Caco-2 (cell line): ENCODE measurements at regions not wholly inside any gene's neighbourhood (a gene's known extent, or its start where the extent isn't known, plus 50 kb on each side); places are given as distances from the start of the nearest gene placed in this dataset.

ENCODE experiments used
- BruUV-seq: library from RNA; stranded (reverse); fragments of 400-500 nt; replicated peaks from 2 replicates; lab custom pipeline; 2021; lab: Mats Ljungman, UMichigan
- CTCF ChIA-PET: fragments of 300-600 bp; sonication (Branson Sonifier 250); formaldehyde crosslinking; loops from one replicate; lab custom pipeline; 2022; ENCODE audit warnings: antibody characterized with exemption; lab: Charles Lee
- POLR2A ChIA-PET: fragments of 300-600 bp; sonication (Branson Sonifier 250); formaldehyde crosslinking; loops from one replicate; lab custom pipeline; 2022; ENCODE audit warnings: antibody characterized with exemption; lab: Charles Lee
- DNase-seq, 2 experiments: peaks; one replicate each; pipeline versions ENCODE4 v3.0.0 to v3.0.0-alpha.2; 2020 to 2022
- H3K27me3 ChIP-seq: replicated peaks from 2 replicates; pipeline ENCODE4 v1.6.0; 2011; ENCODE audit warnings: low read length; ENCODE audit not compliant: control insufficient read depth, insufficient read depth
- H3K36me3 ChIP-seq: 2 replicates; pipeline ENCODE4 v1.5.1; 2011; ENCODE audit warnings: low read length; ENCODE audit not compliant: control insufficient read depth, insufficient read depth
- H3K4me1 ChIP-seq: fragments of 250-450 bp; sonication (Bioruptor Pico); 2 replicates; pipeline ENCODE4 v1.5.1; 2020; ENCODE audit warnings: mild to moderate bottlenecking
- H3K4me3 ChIP-seq: 2 replicates; pipeline ENCODE4 v1.5.1; 2011; ENCODE audit warnings: low read depth, mild to moderate bottlenecking, control low read depth, low read length
- H3K9me3 ChIP-seq: fragments of 250-450 bp; sonication (Bioruptor Pico); 2 replicates; pipeline ENCODE4 v1.5.1; 2020; ENCODE audit warnings: mild to moderate bottlenecking, moderate library complexity
- H3K27ac Mint-ChIP-seq: one replicate; pipeline ENCODE4 v1.8.0; 2022; ENCODE audit warnings: mixed read lengths; ENCODE audit not compliant: unreplicated experiment
- H3K27me3 Mint-ChIP-seq: one replicate; pipeline ENCODE4 v1.8.0; 2022; ENCODE audit warnings: mixed read lengths; ENCODE audit not compliant: insufficient read depth, unreplicated experiment
- H3K36me3 Mint-ChIP-seq: one replicate; pipeline ENCODE4 v1.8.0; 2022; ENCODE audit warnings: mild to moderate bottlenecking, mixed read lengths; ENCODE audit not compliant: insufficient read depth, unreplicated experiment
- H3K4me1 Mint-ChIP-seq: one replicate; pipeline ENCODE4 v1.8.0; 2022; ENCODE audit warnings: low read depth, mixed read lengths; ENCODE audit not compliant: unreplicated experiment
- H3K4me3 Mint-ChIP-seq: one replicate; pipeline ENCODE4 v1.8.0; 2022; ENCODE audit warnings: mild to moderate bottlenecking, moderate library complexity, mixed read lengths; ENCODE audit not compliant: unreplicated experiment
- H3K9me3 Mint-ChIP-seq: one replicate; pipeline ENCODE4 v1.8.0; 2022; ENCODE audit warnings: mixed read lengths; ENCODE audit not compliant: unreplicated experiment
- intact Hi-C: fragments of 100-400 bp; cut with micrococcal nuclease; formaldehyde crosslinking; loops from one replicate; pipeline ENCODE4 v1.10.0; 2022; ENCODE audit not compliant: unreplicated experiment
- TF ChIP-seq, protein P1 (sequence below), 2 experiments: fragments of 200-600 bp in 1 of 2; IDR thresholded peaks; 1 replicate in 1 of 2; 2 replicates in 1 of 2; pipeline versions ENCODE4 v1.5.1 to v1.8.0; 2011 to 2022; ENCODE audit warnings: antibody characterized with exemption in 1 of 2, control low read depth in 1 of 2, inconsistent platforms in 1 of 2, low read depth in 1 of 2, low read length in 1 of 2, mild to moderate bottlenecking in 1 of 2, moderate library complexity in 1 of 2; ENCODE audit not compliant: insufficient read depth in 1 of 2, severe bottlenecking in 1 of 2, unreplicated experiment in 1 of 2

DNA sequence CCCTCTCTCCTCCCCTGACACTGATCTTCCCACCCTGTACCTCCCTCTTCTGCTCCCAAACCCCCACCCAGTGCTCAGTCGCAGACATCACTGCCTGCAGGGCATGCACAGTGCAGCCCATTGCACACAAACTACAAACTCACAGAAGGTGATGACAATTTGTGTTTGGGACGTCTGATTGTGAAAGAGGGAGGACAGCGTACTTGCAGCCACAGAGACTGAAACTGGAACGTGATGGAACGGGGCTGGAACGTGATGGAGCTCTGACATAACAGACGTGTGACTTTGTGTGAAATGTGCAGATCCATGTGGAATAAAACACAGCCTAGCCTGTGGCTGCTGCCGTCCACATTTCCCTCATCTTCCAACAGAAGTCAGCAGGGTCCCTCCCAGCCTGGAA, 57.3 kb upstream of the CEACAM8 start:
- intact Hi-C loops = no loop called here
- no peak overlapping the region for H3K4me3 ChIP-seq
- Mint-ChIP-seq H3K9me3 (no peaks in the 10 kb centered on the region), H3K4me3 (no peak overlapping the region), H3K4me1 (no peaks in the 10 kb centered on the region), H3K36me3 (no peaks in the 10 kb centered on the region), H3K27ac (no peak overlapping the region), H3K27me3 (peaks cover 8% of the 10 kb centered on the region)
- TF ChIP-seq, protein P1, sequence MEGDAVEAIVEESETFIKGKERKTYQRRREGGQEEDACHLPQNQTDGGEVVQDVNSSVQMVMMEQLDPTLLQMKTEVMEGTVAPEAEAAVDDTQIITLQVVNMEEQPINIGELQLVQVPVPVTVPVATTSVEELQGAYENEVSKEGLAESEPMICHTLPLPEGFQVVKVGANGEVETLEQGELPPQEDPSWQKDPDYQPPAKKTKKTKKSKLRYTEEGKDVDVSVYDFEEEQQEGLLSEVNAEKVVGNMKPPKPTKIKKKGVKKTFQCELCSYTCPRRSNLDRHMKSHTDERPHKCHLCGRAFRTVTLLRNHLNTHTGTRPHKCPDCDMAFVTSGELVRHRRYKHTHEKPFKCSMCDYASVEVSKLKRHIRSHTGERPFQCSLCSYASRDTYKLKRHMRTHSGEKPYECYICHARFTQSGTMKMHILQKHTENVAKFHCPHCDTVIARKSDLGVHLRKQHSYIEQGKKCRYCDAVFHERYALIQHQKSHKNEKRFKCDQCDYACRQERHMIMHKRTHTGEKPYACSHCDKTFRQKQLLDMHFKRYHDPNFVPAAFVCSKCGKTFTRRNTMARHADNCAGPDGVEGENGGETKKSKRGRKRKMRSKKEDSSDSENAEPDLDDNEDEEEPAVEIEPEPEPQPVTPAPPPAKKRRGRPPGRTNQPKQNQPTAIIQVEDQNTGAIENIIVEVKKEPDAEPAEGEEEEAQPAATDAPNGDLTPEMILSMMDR (IDR thresholded peaks at IDR 0.05; ENCODE audit: insufficient read depth in 1 of 2, low read depth in 1 of 2, low read length in 1 of 2, severe bottlenecking in 1 of 2, unreplicated experiment in 1 of 2) = no peak
- CTCF ChIA-PET = no interaction called here
- no TSS peak for BruUV-seq
- no peak for DNase-seq
- POLR2A ChIA-PET = no interaction called here
- H3K27me3 ChIP-seq = no peaks in the 10 kb centered on the region
- no peaks in the 10 kb centered on the region for H3K36me3 ChIP-seq
- H3K9me3 ChIP-seq = 0 out of 2 replicates have a peak, but pooled peaks cover 4% of the 10 kb centered on the region
- H3K4me1 ChIP-seq = no peaks in the 10 kb centered on the region
